Psoas muscle (tissue), 7 donors: ENCODE measurements at regions not wholly inside any gene's neighbourhood (a gene's known extent, or its start where the extent isn't known, plus 50 kb on each side); places are given as distances from the start of the nearest gene placed in this dataset.
"Not testable (repeated sequence)": the region's sequence is repeated elsewhere in the genome, so short reads cannot be mapped to it uniquely, and the experiment has no call there.

ENCODE experiments used
- ATAC-seq, 4 donors: fragments of 200-7000 bp; cut with Tn5 transposase; one replicate each; pipeline ENCODE4 v1.9.1; 2020; ENCODE audit warnings: moderate library complexity in 3 of 4, mild to moderate bottlenecking in 2 of 4
- DNase-seq, 2 donors: peaks; one replicate each; pipeline ENCODE4 v3.0.0-alpha.2; 2020
- H3K27ac ChIP-seq: fragments of 200-600 bp; one replicate; pipeline ENCODE4 v1.8.0; 2022
- H3K27me3 ChIP-seq, 3 donors: fragments of 200-600 bp in 1 of 3; one replicate each; pipeline versions ENCODE4 v1.6.1 to v1.8.0; 2013 to 2022; ENCODE audit warnings: low read length in 2 of 3, mild to moderate bottlenecking in 2 of 3, moderate library complexity in 1 of 3; ENCODE audit not compliant: insufficient read depth in 3 of 3
- H3K36me3 ChIP-seq, 2 donors: fragments of 200-600 bp in 1 of 2; one replicate each; pipeline versions ENCODE4 v1.6.1 to v1.8.0; 2013 to 2022; ENCODE audit warnings: low read depth in 1 of 2, mild to moderate bottlenecking in 1 of 2, moderate library complexity in 1 of 2; ENCODE audit not compliant: insufficient read depth in 1 of 2
- H3K4me1 ChIP-seq: fragments of 200-600 bp; one replicate; pipeline ENCODE4 v1.8.0; 2022
- H3K4me3 ChIP-seq: fragments of 200-600 bp; one replicate; pipeline ENCODE4 v1.8.0; 2022; ENCODE audit warnings: mild to moderate bottlenecking
- H3K9me3 ChIP-seq: fragments of 200-600 bp; one replicate; pipeline ENCODE4 v1.8.0; 2022
- CTCF ChIP-seq: fragments of 200-600 bp; IDR thresholded peaks from one replicate; pipeline ENCODE4 v1.8.0; 2022; ENCODE audit warnings: antibody characterized with exemption
- WGBS, 3 donors: extraction: QIAGEN DNeasy Blood & Tissue Kit; methylation state at CpG; one replicate each; pipeline versions ENCODE4 v1.1.6 to v1.1.7; 2013; 5-methylcytosine and 5-hydroxymethylcytosine counted together
- intact Hi-C, 2 donors: fragments of 100-400 bp; cut with DNase I; formaldehyde crosslinking; loops; one replicate each; pipeline versions ENCODE4 v1.11.0 to v1.14.2; 2022
- donor health status: healthy with polysubstance abuse.
- donor health status: DM: no; HTN: no; CAD: no; lungs with moderate emphysema.
- donor health status: Bipolar disorder and iron deficiency.
- donor health status: healthy.
- donor health status: DM: yes; HTN: yes; CAD: no.
- donor health status: DM: no; HTN: no; CAD: no.
- donor health status: DM: yes; HTN: yes; CAD: no.

GRCh38 chr11:80925321-80925720, 1484.5 kb upstream of the TENM4 start:
- Histone ChIP-seq H3K27ac (no peak overlapping the region), H3K9me3 (no peaks in the 10 kb centered on the region), H3K4me3 (no peak overlapping the region), H3K4me1 (no peaks in the 10 kb centered on the region), H3K27me3 (no peaks in the 10 kb centered on the region), H3K36me3 (no peaks in the 10 kb centered on the region)
- no peak for ATAC-seq
- DNase-seq: no peak
- WGBS, 3 donors: 88% methylated on average over 5 of the region's 5 CpGs
- TF ChIP-seq CTCF: no peak
- intact Hi-C loops: no loop called here

GRCh38 chr11:80921310-80921709, 1480.5 kb upstream of the TENM4 start:
- H3K36me3 ChIP-seq, intact Hi-C loops: not testable (repeated sequence)

GRCh38 chr11:80916173-80916798, 1475.5 kb upstream of the TENM4 start:
- H3K9me3 ChIP-seq: no peaks in the 10 kb centered on the region
- H3K4me1 ChIP-seq: peaks cover 3% of the 10 kb centered on the region
- H3K36me3 ChIP-seq: no peaks in the 10 kb centered on the region
- intact Hi-C loops: no loop called here
- ATAC-seq: peak in 2 of 4 donors; percentile 50 to 91
- no peaks in the 10 kb centered on the region for H3K27me3 ChIP-seq
- no peak for DNase-seq
- TF ChIP-seq CTCF: no peak
- 70 to 72% (median 71%) methylated on average over 1 of the region's 1 CpG for WGBS, 3 donors
- H3K27ac ChIP-seq: peak overlapping the region; percentile 6
- H3K4me3 ChIP-seq: no peak overlapping the region

More at GRCh38 chr11:80921310-80921709, 1480.5 kb upstream of the TENM4 start:
- ATAC-seq, H3K27me3 ChIP-seq, H3K9me3 ChIP-seq, H3K4me3 ChIP-seq, H3K4me1 ChIP-seq, DNase-seq, H3K27ac ChIP-seq: not testable (repeated sequence)

- Histone ChIP-seq H3K9me3 (no peaks in the 10 kb centered on the region), H3K27ac (no peak overlapping the region), H3K36me3 (no peaks in the 10 kb centered on the region), H3K4me1 (peaks cover 3% of the 10 kb centered on the region), H3K4me3 (no peak overlapping the region), H3K27me3 (no peaks in the 10 kb centered on the region)
- intact Hi-C loops: no loop called here
- DNase-seq: no peak
- 89 to 91% (median 89%) methylated on average over 1 of the region's 1 CpG for WGBS, 3 donors
- TF ChIP-seq CTCF: no peak
- no peak for ATAC-seq
Observed at GRCh38 chr11:80914311-80914710, 1473.5 kb upstream of the TENM4 start.

- DNase-seq (no peak), ATAC-seq (no peak)
- TF ChIP-seq CTCF: no peak
- intact Hi-C loops: no loop called here
- H3K9me3 ChIP-seq: no peaks in the 10 kb centered on the region
- WGBS, 3 donors: 72 to 78% (median 78%) methylated on average over 1 of the region's 1 CpG
- H3K4me1 ChIP-seq: peaks cover 3% of the 10 kb centered on the region
- no peaks in the 10 kb centered on the region for H3K36me3 ChIP-seq
- no peak overlapping the region for H3K27ac ChIP-seq
- no peaks in the 10 kb centered on the region for H3K27me3 ChIP-seq
- no peak overlapping the region for H3K4me3 ChIP-seq
Observed at GRCh38 chr11:80911666-80912065, 1470.8 kb upstream of the TENM4 start.
